H1 (cell line): ENCODE measurements at regions not wholly inside any gene's neighbourhood (a gene's known extent, or its start where the extent isn't known, plus 50 kb on each side); places are given as distances from the start of the nearest gene placed in this dataset.

Source experiments
- ATF2 ChIP-seq: IDR thresholded peaks from 2 replicates; pipeline ENCODE4 v1.6.1; 2012; ENCODE audit warnings: low read length, inconsistent platforms
- CHD2 ChIP-seq: IDR thresholded peaks from 2 replicates; pipeline ENCODE4 v1.6.1; 2012; ENCODE audit warnings: low read length, improper control_type of control experiment
- CHD7 ChIP-seq: fragments of 300-600 bp; sonication (generic); IDR thresholded peaks from 2 replicates; pipeline ENCODE4 v1.7.1; 2012; ENCODE audit warnings: low read length, moderate library complexity, mild to moderate bottlenecking, inconsistent platforms; ENCODE audit not compliant: insufficient replicate concordance
- EZH2 ChIP-seq: fragments of 200-600 bp; sonication (generic); IDR thresholded peaks from 2 replicates; pipeline ENCODE4 v1.7.1; 2012; ENCODE audit warnings: low read depth, mild to moderate bottlenecking, moderate library complexity, low read length, inconsistent platforms; ENCODE audit not compliant: severe bottlenecking
- RBBP5 ChIP-seq: IDR thresholded peaks from 2 replicates; pipeline ENCODE4 v1.7.1; 2012; ENCODE audit warnings: low read depth, mild to moderate bottlenecking, inconsistent platforms, low read length, moderate library complexity, borderline replicate concordance
- RNF2 ChIP-seq: fragments of 200-900, 300-1000 bp; sonication (generic); IDR thresholded peaks from 2 replicates; pipeline ENCODE4 v1.7.1; 2016; ENCODE audit warnings: borderline replicate concordance, low read depth, mild to moderate bottlenecking, antibody characterized with exemption, low read length; ENCODE audit not compliant: poor library complexity, severe bottlenecking; ENCODE audit errors: missing control alignments
- SP1 ChIP-seq: IDR thresholded peaks from 2 replicates; pipeline ENCODE4 v1.6.1; 2011; ENCODE audit warnings: low read depth, low read length
- SRF ChIP-seq: IDR thresholded peaks from 2 replicates; pipeline ENCODE4 v1.6.1; 2011; ENCODE audit warnings: mild to moderate bottlenecking, low read depth, low read length, moderate library complexity
- TEAD4 ChIP-seq: IDR thresholded peaks from 2 replicates; pipeline ENCODE4 v1.6.1; 2012; ENCODE audit warnings: low read depth, low read length, inconsistent platforms, mixed read lengths
- TF ChIP-seq, protein P1 (sequence below): IDR thresholded peaks from 2 replicates; pipeline ENCODE4 v1.6.1; 2012; ENCODE audit warnings: inconsistent platforms

DNA sequence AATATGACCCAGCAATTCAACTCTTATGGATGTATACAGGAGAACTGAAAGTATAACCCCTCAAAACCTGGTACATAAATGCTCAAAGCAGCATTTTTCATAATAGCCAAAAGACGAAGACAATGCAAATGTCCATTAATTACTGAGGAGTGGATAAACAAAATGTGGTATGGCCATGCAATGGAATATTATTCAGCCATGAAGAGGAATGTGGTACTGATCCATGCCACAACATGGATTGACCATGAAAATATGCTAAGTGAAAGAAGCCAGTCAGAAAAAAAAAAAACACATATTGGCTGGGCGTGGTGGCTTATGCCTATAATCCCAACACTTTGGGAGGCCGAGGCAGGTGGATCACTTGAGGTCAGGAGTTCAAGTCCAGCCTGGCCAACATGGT lies 74.5 kb upstream of the PLS3 start (continued):
- no peak for TF ChIP-seq CHD7
- TF ChIP-seq RNF2: no peak
- TF ChIP-seq CHD2: no peak
- TF ChIP-seq TEAD4: no peak
- TF ChIP-seq EZH2: no peak
- TF ChIP-seq, protein P1, sequence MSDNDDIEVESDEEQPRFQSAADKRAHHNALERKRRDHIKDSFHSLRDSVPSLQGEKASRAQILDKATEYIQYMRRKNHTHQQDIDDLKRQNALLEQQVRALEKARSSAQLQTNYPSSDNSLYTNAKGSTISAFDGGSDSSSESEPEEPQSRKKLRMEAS: no peak
- no peak for TF ChIP-seq SRF
- TF ChIP-seq RBBP5: no peak
- no peak for TF ChIP-seq SP1
- TF ChIP-seq ATF2: no peak
- TF ChIP-seq, all 59 proteins: peak for 0
